DND-41 (cell line): ENCODE measurements at regions not wholly inside any gene's neighbourhood (a gene's known extent, or its start where the extent isn't known, plus 50 kb on each side); places are given as distances from the start of the nearest gene placed in this dataset.

ENCODE experiments used
- EZH2 ChIP-seq: IDR thresholded peaks from 3 replicates; pipeline ENCODE4 v1.6.1; 2012; ENCODE audit warnings: borderline replicate concordance, low read depth, mild to moderate bottlenecking, moderate library complexity, low read length, inconsistent platforms; ENCODE audit not compliant: severe bottlenecking
- TF ChIP-seq, protein P1 (sequence below): IDR thresholded peaks from 2 replicates; pipeline ENCODE4 v1.5.1; 2012; ENCODE audit warnings: borderline replicate concordance, low read length, moderate library complexity, mild to moderate bottlenecking; ENCODE audit not compliant: poor library complexity, severe bottlenecking; ENCODE audit errors: extremely low read depth

DNA sequence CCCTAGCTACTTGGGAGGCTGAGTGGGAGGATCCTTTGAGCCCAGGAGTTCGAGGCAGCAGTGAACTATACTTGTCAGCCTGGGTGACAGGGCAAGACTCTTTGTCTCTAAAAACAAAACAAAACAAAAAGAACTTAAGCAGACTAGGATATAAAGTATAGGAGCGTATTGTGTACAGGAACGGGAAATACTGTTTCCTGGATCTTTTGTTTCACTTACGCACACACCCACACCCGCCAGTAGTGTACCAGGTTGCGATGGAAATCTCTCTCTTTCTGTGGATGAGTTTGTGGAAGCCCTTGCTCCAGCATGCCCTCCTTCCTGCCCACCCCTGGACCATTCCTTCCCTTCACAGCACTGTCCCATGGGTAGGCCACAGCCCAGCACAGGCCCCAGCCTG, 136.3 kb downstream of the RPIA start:
- TF ChIP-seq, protein P1, sequence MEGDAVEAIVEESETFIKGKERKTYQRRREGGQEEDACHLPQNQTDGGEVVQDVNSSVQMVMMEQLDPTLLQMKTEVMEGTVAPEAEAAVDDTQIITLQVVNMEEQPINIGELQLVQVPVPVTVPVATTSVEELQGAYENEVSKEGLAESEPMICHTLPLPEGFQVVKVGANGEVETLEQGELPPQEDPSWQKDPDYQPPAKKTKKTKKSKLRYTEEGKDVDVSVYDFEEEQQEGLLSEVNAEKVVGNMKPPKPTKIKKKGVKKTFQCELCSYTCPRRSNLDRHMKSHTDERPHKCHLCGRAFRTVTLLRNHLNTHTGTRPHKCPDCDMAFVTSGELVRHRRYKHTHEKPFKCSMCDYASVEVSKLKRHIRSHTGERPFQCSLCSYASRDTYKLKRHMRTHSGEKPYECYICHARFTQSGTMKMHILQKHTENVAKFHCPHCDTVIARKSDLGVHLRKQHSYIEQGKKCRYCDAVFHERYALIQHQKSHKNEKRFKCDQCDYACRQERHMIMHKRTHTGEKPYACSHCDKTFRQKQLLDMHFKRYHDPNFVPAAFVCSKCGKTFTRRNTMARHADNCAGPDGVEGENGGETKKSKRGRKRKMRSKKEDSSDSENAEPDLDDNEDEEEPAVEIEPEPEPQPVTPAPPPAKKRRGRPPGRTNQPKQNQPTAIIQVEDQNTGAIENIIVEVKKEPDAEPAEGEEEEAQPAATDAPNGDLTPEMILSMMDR, result no peak
- TF ChIP-seq EZH2, result no peak
